ENCODE measurements at regions not wholly inside any gene's neighbourhood (a gene's known extent, or its start where the extent isn't known, plus 50 kb on each side); places are given as distances from the start of the nearest gene placed in this dataset.

DNA sequence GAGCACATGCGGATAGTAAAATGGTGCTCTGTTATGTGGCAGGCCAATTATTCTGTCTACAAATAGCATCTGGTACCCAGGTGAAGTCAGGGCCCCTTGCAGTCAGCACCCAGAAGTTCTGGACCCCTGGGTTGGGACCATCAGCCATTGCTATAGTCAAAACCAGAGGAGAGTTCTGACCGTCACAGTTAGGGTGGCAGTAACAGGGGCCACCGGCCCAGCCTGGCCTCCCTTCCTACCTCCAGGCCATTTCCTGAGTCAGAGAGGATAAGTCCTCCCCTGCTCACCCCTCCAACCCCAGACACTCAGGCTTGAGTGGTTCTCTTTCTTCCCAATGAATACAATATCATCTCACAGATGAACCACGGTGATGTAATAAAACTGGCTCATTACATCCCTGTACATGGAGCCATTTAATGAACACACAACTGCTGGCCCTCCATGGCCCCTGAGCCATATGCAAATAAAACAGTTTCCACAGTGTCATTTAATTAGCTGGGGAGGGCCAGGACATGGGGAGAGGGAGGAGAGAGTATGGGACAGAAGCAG is 673.6 kb downstream of the MATN1 start:
- TF ChIP-seq POLR2AphosphoS2 (conservative IDR thresholded peaks at IDR 0.05; ENCODE audit: low read length) (no peak), POLR2A (IDR thresholded peaks at IDR 0.05; ENCODE audit: low read length) (no peak), RNF2 (IDR thresholded peaks at IDR 0.05; ENCODE audit: borderline replicate concordance, low read depth) (no peak), HOXA7 (CRISPR knock-in tag; IDR thresholded peaks at IDR 0.05) (no peak), HDAC2 (IDR thresholded peaks at IDR 0.05) (no peak), KDM1A (IDR thresholded peaks at IDR 0.05; ENCODE audit: low read depth) (no peak)
- TF ChIP-seq, protein P1, sequence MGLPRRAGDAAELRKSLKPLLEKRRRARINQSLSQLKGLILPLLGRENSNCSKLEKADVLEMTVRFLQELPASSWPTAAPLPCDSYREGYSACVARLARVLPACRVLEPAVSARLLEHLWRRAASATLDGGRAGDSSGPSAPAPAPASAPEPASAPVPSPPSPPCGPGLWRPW (IDR thresholded peaks at IDR 0.05), result no peak
- TF ChIP-seq, protein P2, sequence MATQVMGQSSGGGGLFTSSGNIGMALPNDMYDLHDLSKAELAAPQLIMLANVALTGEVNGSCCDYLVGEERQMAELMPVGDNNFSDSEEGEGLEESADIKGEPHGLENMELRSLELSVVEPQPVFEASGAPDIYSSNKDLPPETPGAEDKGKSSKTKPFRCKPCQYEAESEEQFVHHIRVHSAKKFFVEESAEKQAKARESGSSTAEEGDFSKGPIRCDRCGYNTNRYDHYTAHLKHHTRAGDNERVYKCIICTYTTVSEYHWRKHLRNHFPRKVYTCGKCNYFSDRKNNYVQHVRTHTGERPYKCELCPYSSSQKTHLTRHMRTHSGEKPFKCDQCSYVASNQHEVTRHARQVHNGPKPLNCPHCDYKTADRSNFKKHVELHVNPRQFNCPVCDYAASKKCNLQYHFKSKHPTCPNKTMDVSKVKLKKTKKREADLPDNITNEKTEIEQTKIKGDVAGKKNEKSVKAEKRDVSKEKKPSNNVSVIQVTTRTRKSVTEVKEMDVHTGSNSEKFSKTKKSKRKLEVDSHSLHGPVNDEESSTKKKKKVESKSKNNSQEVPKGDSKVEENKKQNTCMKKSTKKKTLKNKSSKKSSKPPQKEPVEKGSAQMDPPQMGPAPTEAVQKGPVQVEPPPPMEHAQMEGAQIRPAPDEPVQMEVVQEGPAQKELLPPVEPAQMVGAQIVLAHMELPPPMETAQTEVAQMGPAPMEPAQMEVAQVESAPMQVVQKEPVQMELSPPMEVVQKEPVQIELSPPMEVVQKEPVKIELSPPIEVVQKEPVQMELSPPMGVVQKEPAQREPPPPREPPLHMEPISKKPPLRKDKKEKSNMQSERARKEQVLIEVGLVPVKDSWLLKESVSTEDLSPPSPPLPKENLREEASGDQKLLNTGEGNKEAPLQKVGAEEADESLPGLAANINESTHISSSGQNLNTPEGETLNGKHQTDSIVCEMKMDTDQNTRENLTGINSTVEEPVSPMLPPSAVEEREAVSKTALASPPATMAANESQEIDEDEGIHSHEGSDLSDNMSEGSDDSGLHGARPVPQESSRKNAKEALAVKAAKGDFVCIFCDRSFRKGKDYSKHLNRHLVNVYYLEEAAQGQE (IDR thresholded peaks at IDR 0.05), result no peak
- TF ChIP-seq, protein P3, sequence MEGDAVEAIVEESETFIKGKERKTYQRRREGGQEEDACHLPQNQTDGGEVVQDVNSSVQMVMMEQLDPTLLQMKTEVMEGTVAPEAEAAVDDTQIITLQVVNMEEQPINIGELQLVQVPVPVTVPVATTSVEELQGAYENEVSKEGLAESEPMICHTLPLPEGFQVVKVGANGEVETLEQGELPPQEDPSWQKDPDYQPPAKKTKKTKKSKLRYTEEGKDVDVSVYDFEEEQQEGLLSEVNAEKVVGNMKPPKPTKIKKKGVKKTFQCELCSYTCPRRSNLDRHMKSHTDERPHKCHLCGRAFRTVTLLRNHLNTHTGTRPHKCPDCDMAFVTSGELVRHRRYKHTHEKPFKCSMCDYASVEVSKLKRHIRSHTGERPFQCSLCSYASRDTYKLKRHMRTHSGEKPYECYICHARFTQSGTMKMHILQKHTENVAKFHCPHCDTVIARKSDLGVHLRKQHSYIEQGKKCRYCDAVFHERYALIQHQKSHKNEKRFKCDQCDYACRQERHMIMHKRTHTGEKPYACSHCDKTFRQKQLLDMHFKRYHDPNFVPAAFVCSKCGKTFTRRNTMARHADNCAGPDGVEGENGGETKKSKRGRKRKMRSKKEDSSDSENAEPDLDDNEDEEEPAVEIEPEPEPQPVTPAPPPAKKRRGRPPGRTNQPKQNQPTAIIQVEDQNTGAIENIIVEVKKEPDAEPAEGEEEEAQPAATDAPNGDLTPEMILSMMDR (IDR thresholded peaks at IDR 0.05), result no peak
